ENCODE measurements at regions not wholly inside any gene's neighbourhood (a gene's known extent, or its start where the extent isn't known, plus 50 kb on each side); places are given as distances from the start of the nearest gene placed in this dataset.

DNA sequence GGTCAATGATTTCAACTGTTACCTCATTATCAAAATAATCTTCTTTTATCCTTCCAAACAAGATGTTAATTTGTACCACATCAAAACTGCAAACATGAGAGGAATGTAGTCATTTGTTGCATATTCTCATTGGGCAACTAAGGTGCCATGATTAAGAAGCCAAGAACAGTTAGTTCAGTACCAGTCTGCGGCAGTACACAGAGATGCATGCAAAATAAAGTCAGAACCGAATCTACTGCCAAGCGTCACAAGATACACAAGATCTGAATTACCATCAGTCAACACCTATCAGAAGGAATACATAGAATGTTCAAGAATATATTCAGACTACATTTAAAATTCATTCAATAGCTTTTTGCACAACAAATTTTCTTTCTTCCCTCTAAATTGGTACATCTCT is 127.6 kb upstream of the SPATA12 start:
- no peaks in the 10 kb centered on the region for H3K9me3 ChIP-seq (ENCODE audit: insufficient read depth, low read length)
- H3K79me2 ChIP-seq (ENCODE audit: low read length), result no peaks in the 10 kb centered on the region
- H3K9ac ChIP-seq (ENCODE audit: low read length), result no peak overlapping the region
- H3K27ac ChIP-seq (ENCODE audit: low read length), result no peak overlapping the region
- H3K4me3 ChIP-seq (ENCODE audit: low read length), result no peak overlapping the region
- H3K4me2 ChIP-seq (ENCODE audit: low read length), result no peak overlapping the region
- peaks cover 19% of the 10 kb centered on the region for H3K27me3 ChIP-seq (ENCODE audit: low read depth, low read length)
- H4K20me1 ChIP-seq (ENCODE audit: insufficient read depth, low read length), result no peaks in the 10 kb centered on the region
- H3K36me3 ChIP-seq (replicated peaks; ENCODE audit: low read depth, low read length), result no peaks in the 10 kb centered on the region
- H3K4me1 ChIP-seq (ENCODE audit: low read length), result peaks cover 11% of the 10 kb centered on the region
- TF ChIP-seq CTCF (IDR thresholded peaks at IDR 0.05; ENCODE audit: low read depth, low read length) (no peak), EZH2phosphoT487 (IDR thresholded peaks at IDR 0.05; ENCODE audit: low read depth) (no peak)
- no peak overlapping the region for H2AFZ ChIP-seq (ENCODE audit: low read depth, low read length)

DNA sequence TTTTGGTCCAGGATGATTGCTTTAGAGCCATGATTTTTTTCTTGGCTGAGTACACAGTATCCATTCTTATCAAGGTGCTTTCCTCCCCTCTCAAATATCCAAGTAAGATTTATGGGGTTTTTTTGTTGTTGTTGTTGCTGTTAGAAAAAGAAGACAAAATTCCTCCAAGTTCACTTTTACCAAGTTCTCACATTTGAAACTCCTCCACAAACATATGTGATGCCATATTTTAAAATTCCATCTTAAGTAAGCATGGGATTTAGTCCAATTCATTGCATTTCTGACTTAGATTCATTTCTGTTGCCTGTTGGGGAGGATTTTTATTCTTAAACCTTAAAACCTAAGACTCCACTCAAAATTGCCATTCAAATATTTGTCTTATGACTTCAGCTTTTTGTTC is 128.6 kb upstream of the SPATA12 start:
- H3K79me2 ChIP-seq (ENCODE audit: low read length), result no peaks in the 10 kb centered on the region
- H3K27ac ChIP-seq (ENCODE audit: low read length), result no peak overlapping the region
- H3K4me1 ChIP-seq (ENCODE audit: low read length), result 0 out of 2 replicates have a peak, but pooled peaks cover 2% of the 10 kb centered on the region
- peaks cover 19% of the 10 kb centered on the region for H3K27me3 ChIP-seq (ENCODE audit: low read depth, low read length)
- TF ChIP-seq EZH2phosphoT487 (IDR thresholded peaks at IDR 0.05; ENCODE audit: low read depth) (no peak), CTCF (IDR thresholded peaks at IDR 0.05; ENCODE audit: low read depth, low read length) (no peak)
- no peak overlapping the region for H3K4me3 ChIP-seq (ENCODE audit: low read length)
- no peaks in the 10 kb centered on the region for H3K9me3 ChIP-seq (ENCODE audit: insufficient read depth, low read length)
- H4K20me1 ChIP-seq (ENCODE audit: insufficient read depth, low read length), result no peaks in the 10 kb centered on the region
- H3K36me3 ChIP-seq (replicated peaks; ENCODE audit: low read depth, low read length), result no peaks in the 10 kb centered on the region
- H3K9ac ChIP-seq (ENCODE audit: low read length), result no peak overlapping the region
- H2AFZ ChIP-seq (ENCODE audit: low read depth, low read length), result no peak overlapping the region
- no peak overlapping the region for H3K4me2 ChIP-seq (ENCODE audit: low read length)

- no peak overlapping the region for H3K4me2 ChIP-seq (ENCODE audit: low read length)
- H3K9ac ChIP-seq (ENCODE audit: low read length), result no peak overlapping the region
- H3K4me3 ChIP-seq (ENCODE audit: low read length), result no peak overlapping the region
- no peaks in the 10 kb centered on the region for H4K20me1 ChIP-seq (ENCODE audit: insufficient read depth, low read length)
- 0 out of 2 replicates have a peak, but pooled peaks cover 12% of the 10 kb centered on the region for H3K27me3 ChIP-seq (ENCODE audit: low read depth, low read length)
- no peaks in the 10 kb centered on the region for H3K79me2 ChIP-seq (ENCODE audit: low read length)
- H3K4me1 ChIP-seq (ENCODE audit: low read length), result 0 out of 2 replicates have a peak, but pooled peaks cover 2% of the 10 kb centered on the region
- no peaks in the 10 kb centered on the region for H3K36me3 ChIP-seq (replicated peaks; ENCODE audit: low read depth, low read length)
- no peaks in the 10 kb centered on the region for H3K9me3 ChIP-seq (ENCODE audit: insufficient read depth, low read length)
- H2AFZ ChIP-seq (ENCODE audit: low read depth, low read length), result no peak overlapping the region
- TF ChIP-seq EZH2phosphoT487 (IDR thresholded peaks at IDR 0.05; ENCODE audit: low read depth) (no peak), CTCF (IDR thresholded peaks at IDR 0.05; ENCODE audit: low read depth, low read length) (no peak)
- H3K27ac ChIP-seq (ENCODE audit: low read length), result no peak overlapping the region
Observed at GRCh38 chr3:56930706-56931105, 129.0 kb upstream of the ARHGEF3 start.

- no peak overlapping the region for H3K9ac ChIP-seq (ENCODE audit: low read length)
- H3K4me1 ChIP-seq (ENCODE audit: low read length), result 0 out of 2 replicates have a peak, but pooled peaks cover 2% of the 10 kb centered on the region
- no peak for TF ChIP-seq EZH2phosphoT487 (IDR thresholded peaks at IDR 0.05; ENCODE audit: low read depth)
- TF ChIP-seq CTCF (IDR thresholded peaks at IDR 0.05; ENCODE audit: low read depth, low read length), result no peak
- no peaks in the 10 kb centered on the region for H3K79me2 ChIP-seq (ENCODE audit: low read length)
- no peaks in the 10 kb centered on the region for H3K9me3 ChIP-seq (ENCODE audit: insufficient read depth, low read length)
- H3K4me3 ChIP-seq (ENCODE audit: low read length), result no peak overlapping the region
- H3K27me3 ChIP-seq (ENCODE audit: low read depth, low read length), result 0 out of 2 replicates have a peak, but pooled peaks cover 12% of the 10 kb centered on the region
- no peaks in the 10 kb centered on the region for H4K20me1 ChIP-seq (ENCODE audit: insufficient read depth, low read length)
- H3K27ac ChIP-seq (ENCODE audit: low read length), result no peak overlapping the region
- H3K36me3 ChIP-seq (replicated peaks; ENCODE audit: low read depth, low read length), result no peaks in the 10 kb centered on the region
- H2AFZ ChIP-seq (ENCODE audit: low read depth, low read length), result no peak overlapping the region
- no peak overlapping the region for H3K4me2 ChIP-seq (ENCODE audit: low read length)
Observed at GRCh38 chr3:56929809-56930615, 128.3 kb upstream of the ARHGEF3 start.
